K562 (cell line): ENCODE measurements at regions not wholly inside any gene's neighbourhood (a gene's known extent, or its start where the extent isn't known, plus 50 kb on each side); places are given as distances from the start of the nearest gene placed in this dataset.

Experiments
- ATAC-seq: fragments of 200-7000 bp; cut with Tn5 transposase; 3 replicates; pipeline ENCODE4 v1.9.1; 2020; ENCODE audit warnings: moderate library complexity
- BruUV-seq: library from RNA; stranded (reverse); fragments of 400-500 nt; replicated peaks from 2 replicates; lab custom pipeline; 2021; lab: Mats Ljungman, UMichigan
- CTCF ChIA-PET: fragments of 300-600 bp; formaldehyde crosslinking; extraction: SDS; loops from one replicate; lab custom pipeline; 2021; ENCODE audit warnings: low intra/inter-chr PET ratio; lab: Yijun Ruan, JAX
- POLR2A ChIA-PET: fragments of 300-600, 350-650 bp; sonication (Branson Sonifier 250); formaldehyde crosslinking; extraction: SDS; loops from one replicate; lab custom pipeline; 2021; ENCODE audit warnings: antibody characterized with exemption, inconsistent platforms; lab: Yijun Ruan, JAX
- DNase-seq, 4 experiments: peaks; one replicate each; pipeline versions ENCODE4 v3.0.0 to v3.0.0-alpha.2; 2011 to 2018; ENCODE audit warnings: low spot score in 3 of 4, mixed read lengths in 3 of 4; ENCODE audit errors: extremely low read depth in 1 of 4
- FAIRE-seq: peaks from 2 replicates; lab custom pipeline; 2011; peaks lifted over from hg19 to GRCh38; lab: Jason Lieb, UNC
- H2AFZ ChIP-seq: 2 replicates; pipeline ENCODE4 v1.6.0; 2011; ENCODE audit warnings: low read depth, low read length, control low read depth, inconsistent platforms
- H3K27ac ChIP-seq: fragments of 200-600 bp; 3 replicates; pipeline ENCODE4 v1.8.0; 2011; ENCODE audit warnings: low read depth, mild to moderate bottlenecking, control low read depth, inconsistent platforms, low read length, moderate library complexity, mixed read lengths; ENCODE audit errors: extremely low read depth
- H3K27me3 ChIP-seq, 2 experiments: fragments of 300-600 bp in 1 of 2; 2 replicates in 1 of 2; 3 replicates in 1 of 2; pipeline versions ENCODE4 v1.6.0 to v1.8.0; 2011; ENCODE audit warnings: inconsistent platforms in 2 of 2, low read length in 2 of 2, mild to moderate bottlenecking in 1 of 2, mixed read lengths in 1 of 2, moderate library complexity in 1 of 2; ENCODE audit not compliant: control insufficient read depth in 2 of 2, insufficient read depth in 2 of 2
- H3K36me3 ChIP-seq: fragments of 300-600 bp; 3 replicates; pipeline ENCODE4 v1.8.0; 2011; ENCODE audit warnings: mild to moderate bottlenecking, low read length, inconsistent platforms; ENCODE audit not compliant: control insufficient read depth, insufficient read depth
- H3K4me1 ChIP-seq, 2 experiments: fragments of 200-600 bp in 1 of 2; replicated peaks in 1 of 2; 2 replicates in 1 of 2; 3 replicates in 1 of 2; pipeline versions ENCODE4 v1.5.1 to v1.8.0; 2011; ENCODE audit warnings: inconsistent platforms in 2 of 2, low read length in 2 of 2, mild to moderate bottlenecking in 1 of 2, mixed read lengths in 1 of 2, moderate library complexity in 1 of 2; ENCODE audit not compliant: control insufficient read depth in 2 of 2, insufficient read depth in 2 of 2
- H3K4me2 ChIP-seq: 2 replicates; pipeline ENCODE4 v1.6.1; 2011; ENCODE audit warnings: low read length, control low read depth, inconsistent platforms, mixed read lengths; ENCODE audit not compliant: insufficient read depth
- H3K4me3 ChIP-seq: fragments of 200-600 bp; sonication (generic), shearing (Covaris generic); 2 replicates; pipeline ENCODE4 v1.5.1; 2016; ENCODE audit warnings: control low read depth, inconsistent platforms
- H3K79me2 ChIP-seq: fragments of 200-600 bp; 3 replicates; pipeline ENCODE4 v1.8.0; 2011; ENCODE audit warnings: low read length, inconsistent platforms; ENCODE audit not compliant: control insufficient read depth, insufficient read depth
- H3K9ac ChIP-seq, 2 experiments: 2 replicates each; pipeline versions ENCODE4 v1.6.0 to v1.6.1; 2011; ENCODE audit warnings: low read depth in 2 of 2, low read length in 2 of 2, control low read depth in 1 of 2, inconsistent platforms in 1 of 2, mild to moderate bottlenecking in 1 of 2, mixed read lengths in 1 of 2; ENCODE audit not compliant: insufficient read depth in 1 of 2
- H3K9me1 ChIP-seq: one replicate; pipeline ENCODE4 v1.6.0; 2011; ENCODE audit warnings: inconsistent platforms, mild to moderate bottlenecking, low read length, moderate library complexity; ENCODE audit not compliant: control insufficient read depth, insufficient read depth
- H3K9me3 ChIP-seq: replicated peaks from 2 replicates; pipeline ENCODE4 v1.5.1; 2011; ENCODE audit warnings: low read depth, low read length, inconsistent platforms; ENCODE audit not compliant: control insufficient read depth, insufficient read depth
- H4K20me1 ChIP-seq: replicated peaks from 2 replicates; pipeline ENCODE4 v1.6.1; 2011; ENCODE audit warnings: low read length, inconsistent platforms, mixed read lengths; ENCODE audit not compliant: control insufficient read depth, insufficient read depth
- IRF2 ChIP-seq: sonication (generic); formaldehyde crosslinking; IDR thresholded peaks from 2 replicates; pipeline ENCODE4 v1.8.1; 2022; ENCODE audit warnings: mild to moderate bottlenecking, missing genetic modification reagents
- KLF16 ChIP-seq: IDR thresholded peaks from 2 replicates; pipeline ENCODE4 v1.6.1; 2016; ENCODE audit warnings: antibody characterized with exemption
- NFIX ChIP-seq: fragments of 250-450 bp; sonication (Bioruptor Pico); IDR thresholded peaks from 2 replicates; pipeline ENCODE4 v1.4.0; 2020; ENCODE audit warnings: low read depth, mild to moderate bottlenecking, moderate library complexity
- PTBP1 ChIP-seq: fragments of 200-400 bp; formaldehyde crosslinking; IDR thresholded peaks from 2 replicates; pipeline ENCODE4 v1.6.1; 2017; ENCODE audit warnings: low read depth, low read length
- ZNF431 ChIP-seq: sonication (generic); formaldehyde crosslinking; IDR thresholded peaks from 2 replicates; pipeline ENCODE4 v1.8.0; 2022; ENCODE audit warnings: mild to moderate bottlenecking, missing genetic modification reagents
- ZNF766 ChIP-seq: fragments of 200-800 bp; sonication (Bioruptor generic); conservative IDR thresholded peaks from 2 replicates; pipeline ENCODE4 v1.6.1; 2016; ENCODE audit warnings: missing genetic modification characterization, missing compliant biosample characterization
- WGBS: fragments of 100-300 bp; shearing (Covaris generic); methylation state at CpG from one replicate; pipeline ENCODE4 v1.1.6; 2016; ENCODE audit warnings: low coverage, mixed read lengths; ENCODE audit not compliant: insufficient coverage; ENCODE audit errors: missing lambda C conversion rate; 5-methylcytosine and 5-hydroxymethylcytosine counted together
- in situ Hi-C: fragments of 300-500 bp; cut with MboI; formaldehyde crosslinking; loops from 4 replicates; pipeline ENCODE4 v1.15.0; 2018; ENCODE audit warnings: inconsistent platforms, mixed read lengths
- intact Hi-C: fragments of 100-400 bp; cut with micrococcal nuclease; formaldehyde crosslinking; loops from 2 replicates; pipeline ENCODE4 v1.14.2; 2022
- TF ChIP-seq, protein P1 (sequence below): sonication (generic); formaldehyde crosslinking; IDR thresholded peaks from 2 replicates; pipeline ENCODE4 v1.8.0; 2022; ENCODE audit warnings: mild to moderate bottlenecking, low read depth, missing genetic modification reagents
- TF ChIP-seq, protein P2 (sequence below): fragments of 250-450 bp; sonication (Bioruptor Pico); IDR thresholded peaks from 2 replicates; pipeline ENCODE4 v1.5.0; 2021; ENCODE audit warnings: mild to moderate bottlenecking, borderline replicate concordance
- TF ChIP-seq, protein P3 (sequence below), 2 experiments: fragments of 450-650 bp in 1 of 2; sonication (generic) in 1 of 2; formaldehyde crosslinking in 1 of 2; IDR thresholded peaks in 1 of 2; conservative IDR thresholded peaks in 1 of 2; 2 replicates each; pipeline versions ENCODE4 v1.6.1 to v1.8.1; 2016 to 2023; ENCODE audit warnings: mild to moderate bottlenecking in 2 of 2, moderate library complexity in 2 of 2, inconsistent platforms in 1 of 2, missing genetic modification reagents in 1 of 2

DNA sequence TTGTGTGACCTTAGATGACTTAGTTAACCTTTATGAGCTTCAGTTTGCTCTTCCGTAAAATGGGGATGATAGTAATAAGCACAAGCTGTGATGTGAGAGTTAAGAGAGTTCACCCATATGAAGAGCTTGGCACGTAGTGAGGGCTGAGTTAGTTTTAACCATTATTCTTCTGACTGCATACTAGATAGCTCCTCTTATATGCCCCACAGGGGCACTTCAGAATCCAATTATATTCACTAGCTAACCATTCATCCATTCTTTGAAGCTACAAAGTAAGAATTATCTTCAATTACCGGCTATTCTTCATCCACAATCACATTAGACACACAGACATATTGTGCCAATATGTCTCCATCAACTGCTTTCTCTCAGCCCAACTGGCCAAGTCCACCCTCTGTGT lies 159.0 kb upstream of the STT3B start:
- H3K9me1 ChIP-seq, result no peaks in the 10 kb centered on the region
- DNase-seq (no peak), ATAC-seq (no peak), FAIRE-seq (no peak)
- H2AFZ ChIP-seq, result no peak overlapping the region
- H3K4me1 ChIP-seq, result no peaks in the 10 kb centered on the region
- no TSS peak for BruUV-seq
- no peak overlapping the region for H3K9ac ChIP-seq
- no peak overlapping the region for H3K4me3 ChIP-seq
- POLR2A ChIA-PET, result no interaction called here
- no peak for TF ChIP-seq NFIX (CRISPR knock-in tag)
- TF ChIP-seq, protein P1, sequence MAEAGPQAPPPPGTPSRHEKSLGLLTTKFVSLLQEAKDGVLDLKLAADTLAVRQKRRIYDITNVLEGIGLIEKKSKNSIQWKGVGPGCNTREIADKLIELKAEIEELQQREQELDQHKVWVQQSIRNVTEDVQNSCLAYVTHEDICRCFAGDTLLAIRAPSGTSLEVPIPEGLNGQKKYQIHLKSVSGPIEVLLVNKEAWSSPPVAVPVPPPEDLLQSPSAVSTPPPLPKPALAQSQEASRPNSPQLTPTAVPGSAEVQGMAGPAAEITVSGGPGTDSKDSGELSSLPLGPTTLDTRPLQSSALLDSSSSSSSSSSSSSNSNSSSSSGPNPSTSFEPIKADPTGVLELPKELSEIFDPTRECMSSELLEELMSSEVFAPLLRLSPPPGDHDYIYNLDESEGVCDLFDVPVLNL, result no peak
- TF ChIP-seq, protein P2, sequence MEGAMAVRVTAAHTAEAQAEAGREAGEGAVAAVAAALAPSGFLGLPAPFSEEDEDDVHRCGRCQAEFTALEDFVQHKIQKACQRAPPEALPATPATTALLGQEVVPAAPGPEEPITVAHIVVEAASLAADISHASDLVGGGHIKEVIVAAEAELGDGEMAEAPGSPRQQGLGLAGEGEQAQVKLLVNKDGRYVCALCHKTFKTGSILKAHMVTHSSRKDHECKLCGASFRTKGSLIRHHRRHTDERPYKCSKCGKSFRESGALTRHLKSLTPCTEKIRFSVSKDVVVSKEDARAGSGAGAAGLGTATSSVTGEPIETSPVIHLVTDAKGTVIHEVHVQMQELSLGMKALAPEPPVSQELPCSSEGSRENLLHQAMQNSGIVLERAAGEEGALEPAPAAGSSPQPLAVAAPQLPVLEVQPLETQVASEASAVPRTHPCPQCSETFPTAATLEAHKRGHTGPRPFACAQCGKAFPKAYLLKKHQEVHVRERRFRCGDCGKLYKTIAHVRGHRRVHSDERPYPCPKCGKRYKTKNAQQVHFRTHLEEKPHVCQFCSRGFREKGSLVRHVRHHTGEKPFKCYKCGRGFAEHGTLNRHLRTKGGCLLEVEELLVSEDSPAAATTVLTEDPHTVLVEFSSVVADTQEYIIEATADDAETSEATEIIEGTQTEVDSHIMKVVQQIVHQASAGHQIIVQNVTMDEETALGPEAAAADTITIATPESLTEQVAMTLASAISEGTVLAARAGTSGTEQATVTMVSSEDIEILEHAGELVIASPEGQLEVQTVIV, result no peak
- TF ChIP-seq KLF16, result no peak
- no peak for TF ChIP-seq IRF2 (CRISPR knock-in tag)
- TF ChIP-seq, protein P3, sequence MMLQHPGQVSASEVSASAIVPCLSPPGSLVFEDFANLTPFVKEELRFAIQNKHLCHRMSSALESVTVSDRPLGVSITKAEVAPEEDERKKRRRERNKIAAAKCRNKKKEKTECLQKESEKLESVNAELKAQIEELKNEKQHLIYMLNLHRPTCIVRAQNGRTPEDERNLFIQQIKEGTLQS (IDR thresholded peaks at IDR 0.05), result no peak
- TF ChIP-seq, protein P3 (CRISPR knock-in tag; conservative IDR thresholded peaks at IDR 0.05), result no peak
- no peak for TF ChIP-seq ZNF431 (CRISPR knock-in tag)
- TF ChIP-seq PTBP1, result no peak
- TF ChIP-seq ZNF766 (CRISPR knock-in tag), result no peak
- 5% methylated on average over 3 of the region's 3 CpGs for WGBS
- CTCF ChIA-PET, result no interaction called here
- intact Hi-C loops, result no loop called here
- H4K20me1 ChIP-seq, result no peaks in the 10 kb centered on the region
- H3K27me3 ChIP-seq, result peaks cover 0 to 3% of the 10 kb centered on the region in 2 experiments; a peak in 1 of 5 replicates
- H3K79me2 ChIP-seq, result no peaks in the 10 kb centered on the region
- H3K36me3 ChIP-seq, result no peaks in the 10 kb centered on the region
- no peaks in the 10 kb centered on the region for H3K9me3 ChIP-seq
- H3K4me2 ChIP-seq, result no peak overlapping the region
- in situ Hi-C loops, result no loop called here
- no peak overlapping the region for H3K27ac ChIP-seq
